Lower lobe of right lung (tissue), 2 donors: ENCODE measurements at regions not wholly inside any gene's neighbourhood (a gene's known extent, or its start where the extent isn't known, plus 50 kb on each side); places are given as distances from the start of the nearest gene placed in this dataset.

Experiments used
- ATAC-seq, 2 donors: fragments of 200-7000 bp; cut with Tn5 transposase; one replicate each; pipeline ENCODE4 v1.9.1; 2020 to 2022; ENCODE audit warnings: mild to moderate bottlenecking in 2 of 2, moderate library complexity in 2 of 2
- DNase-seq: peaks from one replicate; pipeline ENCODE4 v3.0.0-alpha.2; 2020
- H3K27ac ChIP-seq: fragments of 200-600 bp; one replicate; pipeline ENCODE4 v1.8.0; 2022
- H3K27me3 ChIP-seq: fragments of 200-600 bp; one replicate; pipeline ENCODE4 v1.8.0; 2022; ENCODE audit warnings: low read depth
- H3K36me3 ChIP-seq: fragments of 200-600 bp; one replicate; pipeline ENCODE4 v1.8.0; 2022; ENCODE audit warnings: mild to moderate bottlenecking
- H3K4me1 ChIP-seq: fragments of 200-600 bp; one replicate; pipeline ENCODE4 v1.8.0; 2022
- H3K4me3 ChIP-seq: fragments of 200-600 bp; one replicate; pipeline ENCODE4 v1.8.0; 2022; ENCODE audit warnings: mild to moderate bottlenecking
- H3K9me3 ChIP-seq: fragments of 200-600 bp; one replicate; pipeline ENCODE4 v1.8.0; 2022
- CTCF ChIP-seq: fragments of 200-600 bp; IDR thresholded peaks from one replicate; pipeline ENCODE4 v1.8.0; 2022; ENCODE audit warnings: antibody characterized with exemption, mild to moderate bottlenecking
- intact Hi-C: fragments of 100-400 bp; cut with DNase I; formaldehyde crosslinking; loops from one replicate; pipeline ENCODE4 v1.11.0; 2022
- donor health status: DM: no; HTN: yes; CAD: no; lungs with severe emphysema.

GRCh38 chr1:116833718-116834117 lies 76.0 kb upstream of the PTGFRN start:
- Histone ChIP-seq H3K4me3 (no peak overlapping the region), H3K4me1 (no peaks in the 10 kb centered on the region), H3K36me3 (no peaks in the 10 kb centered on the region), H3K27me3 (no peaks in the 10 kb centered on the region), H3K27ac (no peak overlapping the region), H3K9me3 (no peaks in the 10 kb centered on the region)
- DNase-seq (no peak), ATAC-seq (no peak)
- intact Hi-C loops = no loop called here
- no peak for TF ChIP-seq CTCF

- H3K27ac ChIP-seq = no peak overlapping the region
- no peaks in the 10 kb centered on the region for H3K36me3 ChIP-seq
- H3K4me3 ChIP-seq = no peak overlapping the region
- no peaks in the 10 kb centered on the region for H3K27me3 ChIP-seq
- no peaks in the 10 kb centered on the region for H3K4me1 ChIP-seq
- ATAC-seq (no peak), DNase-seq (no peak)
- H3K9me3 ChIP-seq = no peaks in the 10 kb centered on the region
- intact Hi-C loops = no loop called here
- no peak for TF ChIP-seq CTCF
These were observed 75.1 kb upstream of the PTGFRN start for GRCh38 chr1:116834595-116834994.

DNA sequence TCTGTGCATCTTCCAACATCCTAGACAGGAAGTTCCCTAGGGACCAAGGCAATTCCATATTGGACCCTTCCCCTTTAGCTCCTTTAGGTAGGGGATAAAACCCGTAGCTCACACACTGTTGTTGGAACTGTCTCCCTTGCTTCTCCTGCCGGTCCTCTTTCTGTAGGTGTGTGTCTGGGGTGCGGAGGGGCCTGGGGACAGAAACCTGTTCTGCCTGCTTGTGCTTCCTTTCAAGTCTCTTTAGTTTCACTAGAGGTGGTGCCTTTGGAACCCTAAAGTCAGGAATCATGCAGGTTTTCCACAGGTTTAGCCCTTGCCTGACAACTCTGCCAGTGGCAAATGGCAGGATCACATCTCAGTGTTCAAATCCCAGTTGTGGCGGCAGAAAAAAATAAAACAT lies 74.6 kb upstream of the PTGFRN start:
- no peak for ATAC-seq
- H3K36me3 ChIP-seq = no peaks in the 10 kb centered on the region
- no peak overlapping the region for H3K4me3 ChIP-seq
- intact Hi-C loops = no loop called here
- no peak for DNase-seq
- H3K9me3 ChIP-seq = no peaks in the 10 kb centered on the region
- no peak overlapping the region for H3K27ac ChIP-seq
- H3K27me3 ChIP-seq = no peaks in the 10 kb centered on the region
- TF ChIP-seq CTCF = no peak
- no peaks in the 10 kb centered on the region for H3K4me1 ChIP-seq

DNA sequence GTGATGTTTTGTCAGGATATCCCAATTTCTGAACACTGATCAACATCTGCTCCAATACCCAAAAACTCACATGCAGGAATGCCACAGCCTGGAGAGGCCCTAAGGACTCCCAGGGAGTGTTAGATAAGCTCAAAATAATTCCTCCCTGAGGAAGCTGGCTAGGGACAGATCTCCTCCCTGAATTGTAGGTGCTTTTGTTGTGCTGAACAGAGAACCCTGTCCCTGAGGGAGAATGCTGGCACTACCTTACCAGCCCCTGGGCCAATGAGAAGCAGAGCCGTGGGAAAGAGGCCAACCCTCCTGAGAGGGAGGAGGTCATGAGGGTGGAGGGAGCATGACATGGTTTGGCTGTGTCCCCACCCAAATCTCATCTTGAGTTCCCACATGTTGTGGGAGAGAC lies 73.6 kb upstream of the PTGFRN start:
- DNase-seq (no peak), ATAC-seq (no peak)
- Histone ChIP-seq H3K4me3 (no peak overlapping the region), H3K27ac (no peak overlapping the region), H3K27me3 (no peaks in the 10 kb centered on the region), H3K9me3 (no peaks in the 10 kb centered on the region), H3K4me1 (no peaks in the 10 kb centered on the region), H3K36me3 (no peaks in the 10 kb centered on the region)
- intact Hi-C loops = no loop called here
- no peak for TF ChIP-seq CTCF

GRCh38 chr1:116841569-116842344 lies 68.0 kb upstream of the PTGFRN start:
- intact Hi-C loops = no loop called here

More at GRCh38 chr1:116841569-116842344, 68.0 kb upstream of the PTGFRN start:
- Histone ChIP-seq H3K4me1 (no peaks in the 10 kb centered on the region), H3K9me3 (no peaks in the 10 kb centered on the region), H3K27ac (no peak overlapping the region), H3K36me3 (no peaks in the 10 kb centered on the region), H3K4me3 (no peak overlapping the region), H3K27me3 (no peaks in the 10 kb centered on the region)
- DNase-seq (no peak), ATAC-seq (no peak)
- no peak for TF ChIP-seq CTCF
